HCT116 (cell line): ENCODE measurements at regions not wholly inside any gene's neighbourhood (a gene's known extent, or its start where the extent isn't known, plus 50 kb on each side); places are given as distances from the start of the nearest gene placed in this dataset.

ENCODE experiments used
- POLR2AphosphoS5 ChIP-seq: IDR thresholded peaks from 2 replicates; pipeline ENCODE4 v1.6.1; 2011; ENCODE audit warnings: mild to moderate bottlenecking, low read depth, low read length, moderate library complexity
- RAD21 ChIP-seq: IDR thresholded peaks from 2 replicates; pipeline ENCODE4 v1.6.1; 2012; ENCODE audit warnings: low read depth, mild to moderate bottlenecking
- ZFX ChIP-seq: fragments of 450-650 bp; IDR thresholded peaks from 2 replicates; pipeline ENCODE4 v1.6.1; 2017
- TF ChIP-seq, protein P1 (sequence below), 3 experiments: fragments of 200-600 bp in 1 of 3; sonication (generic) in 1 of 3; IDR thresholded peaks in 2 of 3; conservative IDR thresholded peaks in 1 of 3; 2 replicates each; pipeline ENCODE4 v1.5.1; 2012 to 2017; ENCODE audit warnings: low read depth in 2 of 3, low read length in 2 of 3, antibody characterized with exemption in 1 of 3, borderline replicate concordance in 1 of 3, control low read depth in 1 of 3, mild to moderate bottlenecking in 1 of 3, mixed read lengths in 1 of 3, mixed run types in 1 of 3, moderate library complexity in 1 of 3; ENCODE audit not compliant: insufficient read depth in 1 of 3
- TF ChIP-seq, protein P2 (sequence below): IDR thresholded peaks from 2 replicates; pipeline ENCODE4 v1.6.1; 2012; ENCODE audit warnings: low read depth

DNA sequence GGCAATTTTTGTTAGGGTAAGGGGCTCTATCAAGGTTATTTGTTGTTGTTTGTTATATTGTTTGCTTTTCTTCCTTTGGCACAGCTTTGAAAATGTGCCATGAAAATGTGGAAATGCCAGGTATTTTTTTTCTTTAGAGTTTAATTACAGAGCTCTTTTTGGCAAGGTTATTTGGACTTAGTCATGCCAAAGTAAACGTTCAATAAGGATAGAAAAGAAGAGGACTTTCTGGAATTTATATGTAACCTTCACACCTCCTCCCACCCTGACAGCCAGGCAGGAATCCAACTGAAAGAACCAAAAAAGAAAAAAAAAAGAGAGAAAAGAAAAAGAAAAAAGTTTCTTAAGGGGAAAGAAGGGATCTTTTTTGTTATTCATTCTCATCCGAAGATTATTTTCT, 217.8 kb downstream of the KITLG start:
- TF ChIP-seq, protein P1, sequence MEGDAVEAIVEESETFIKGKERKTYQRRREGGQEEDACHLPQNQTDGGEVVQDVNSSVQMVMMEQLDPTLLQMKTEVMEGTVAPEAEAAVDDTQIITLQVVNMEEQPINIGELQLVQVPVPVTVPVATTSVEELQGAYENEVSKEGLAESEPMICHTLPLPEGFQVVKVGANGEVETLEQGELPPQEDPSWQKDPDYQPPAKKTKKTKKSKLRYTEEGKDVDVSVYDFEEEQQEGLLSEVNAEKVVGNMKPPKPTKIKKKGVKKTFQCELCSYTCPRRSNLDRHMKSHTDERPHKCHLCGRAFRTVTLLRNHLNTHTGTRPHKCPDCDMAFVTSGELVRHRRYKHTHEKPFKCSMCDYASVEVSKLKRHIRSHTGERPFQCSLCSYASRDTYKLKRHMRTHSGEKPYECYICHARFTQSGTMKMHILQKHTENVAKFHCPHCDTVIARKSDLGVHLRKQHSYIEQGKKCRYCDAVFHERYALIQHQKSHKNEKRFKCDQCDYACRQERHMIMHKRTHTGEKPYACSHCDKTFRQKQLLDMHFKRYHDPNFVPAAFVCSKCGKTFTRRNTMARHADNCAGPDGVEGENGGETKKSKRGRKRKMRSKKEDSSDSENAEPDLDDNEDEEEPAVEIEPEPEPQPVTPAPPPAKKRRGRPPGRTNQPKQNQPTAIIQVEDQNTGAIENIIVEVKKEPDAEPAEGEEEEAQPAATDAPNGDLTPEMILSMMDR (IDR thresholded peaks at IDR 0.05 in 2 of 3, conservative IDR thresholded peaks at IDR 0.05 in 1 of 3; ENCODE audit: borderline replicate concordance in 1 of 3, insufficient read depth in 1 of 3, low read depth in 2 of 3, low read length in 2 of 3), result no peak
- no peak for TF ChIP-seq ZFX
- TF ChIP-seq RAD21, result no peak
- no peak for TF ChIP-seq POLR2AphosphoS5
- TF ChIP-seq, protein P2, sequence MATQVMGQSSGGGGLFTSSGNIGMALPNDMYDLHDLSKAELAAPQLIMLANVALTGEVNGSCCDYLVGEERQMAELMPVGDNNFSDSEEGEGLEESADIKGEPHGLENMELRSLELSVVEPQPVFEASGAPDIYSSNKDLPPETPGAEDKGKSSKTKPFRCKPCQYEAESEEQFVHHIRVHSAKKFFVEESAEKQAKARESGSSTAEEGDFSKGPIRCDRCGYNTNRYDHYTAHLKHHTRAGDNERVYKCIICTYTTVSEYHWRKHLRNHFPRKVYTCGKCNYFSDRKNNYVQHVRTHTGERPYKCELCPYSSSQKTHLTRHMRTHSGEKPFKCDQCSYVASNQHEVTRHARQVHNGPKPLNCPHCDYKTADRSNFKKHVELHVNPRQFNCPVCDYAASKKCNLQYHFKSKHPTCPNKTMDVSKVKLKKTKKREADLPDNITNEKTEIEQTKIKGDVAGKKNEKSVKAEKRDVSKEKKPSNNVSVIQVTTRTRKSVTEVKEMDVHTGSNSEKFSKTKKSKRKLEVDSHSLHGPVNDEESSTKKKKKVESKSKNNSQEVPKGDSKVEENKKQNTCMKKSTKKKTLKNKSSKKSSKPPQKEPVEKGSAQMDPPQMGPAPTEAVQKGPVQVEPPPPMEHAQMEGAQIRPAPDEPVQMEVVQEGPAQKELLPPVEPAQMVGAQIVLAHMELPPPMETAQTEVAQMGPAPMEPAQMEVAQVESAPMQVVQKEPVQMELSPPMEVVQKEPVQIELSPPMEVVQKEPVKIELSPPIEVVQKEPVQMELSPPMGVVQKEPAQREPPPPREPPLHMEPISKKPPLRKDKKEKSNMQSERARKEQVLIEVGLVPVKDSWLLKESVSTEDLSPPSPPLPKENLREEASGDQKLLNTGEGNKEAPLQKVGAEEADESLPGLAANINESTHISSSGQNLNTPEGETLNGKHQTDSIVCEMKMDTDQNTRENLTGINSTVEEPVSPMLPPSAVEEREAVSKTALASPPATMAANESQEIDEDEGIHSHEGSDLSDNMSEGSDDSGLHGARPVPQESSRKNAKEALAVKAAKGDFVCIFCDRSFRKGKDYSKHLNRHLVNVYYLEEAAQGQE, result no peak
